ENCODE measurements at regions not wholly inside any gene's neighbourhood (a gene's known extent, or its start where the extent isn't known, plus 50 kb on each side); places are given as distances from the start of the nearest gene placed in this dataset.
"Not testable (repeated sequence)": the region's sequence is repeated elsewhere in the genome, so short reads cannot be mapped to it uniquely, and the experiment has no call there.

- not testable (repeated sequence) for DNase-seq (ENCODE audit: insufficient read length, low spot score); FAIRE-seq
Observed at GRCh38 chr2:87956613-87957012, 59.7 kb downstream of the RNU2-63P start.

GRCh38 chr2:87949008-87949407 lies 67.3 kb downstream of the RNU2-63P start:
- FAIRE-seq: peak; percentile 39
- DNase-seq (ENCODE audit: insufficient read length, low spot score): not testable (repeated sequence)

GRCh38 chr2:87946644-87947370 lies 69.5 kb downstream of the RNU2-63P start:
- DNase-seq (ENCODE audit: insufficient read length, low spot score); FAIRE-seq: not testable (repeated sequence)

- not testable (repeated sequence) for FAIRE-seq; DNase-seq (ENCODE audit: insufficient read length, low spot score)
Observed at GRCh38 chr2:87939299-87939698, 77.0 kb downstream of the RNU2-63P start.

- DNase-seq (ENCODE audit: insufficient read length, low spot score); FAIRE-seq: not testable (repeated sequence)
Observed at GRCh38 chr2:87919023-87919665, 93.5 kb upstream of the RGPD2 start.

- FAIRE-seq; DNase-seq (ENCODE audit: insufficient read length, low spot score): not testable (repeated sequence)
Observed at GRCh38 chr2:87917194-87917593, 91.6 kb upstream of the RGPD2 start.

GRCh38 chr2:87910848-87911247 lies 85.3 kb upstream of the RGPD2 start:
- FAIRE-seq; DNase-seq (ENCODE audit: insufficient read length, low spot score): not testable (repeated sequence)

- not testable (repeated sequence) for DNase-seq (ENCODE audit: insufficient read length, low spot score); FAIRE-seq
Observed at GRCh38 chr2:87909042-87909441, 83.4 kb upstream of the RGPD2 start.

- FAIRE-seq; DNase-seq (ENCODE audit: insufficient read length, low spot score): not testable (repeated sequence)
Observed at GRCh38 chr2:87907556-87908099, 82.0 kb upstream of the RGPD2 start.

GRCh38 chr2:87903242-87904114 lies 77.9 kb upstream of the RGPD2 start:
- not testable (repeated sequence) for FAIRE-seq; DNase-seq (ENCODE audit: insufficient read length, low spot score)

GRCh38 chr2:87883659-87884058 lies 58.1 kb upstream of the RGPD2 start:
- FAIRE-seq; DNase-seq (ENCODE audit: insufficient read length, low spot score): not testable (repeated sequence)
